ENCODE measurements at regions not wholly inside any gene's neighbourhood (a gene's known extent, or its start where the extent isn't known, plus 50 kb on each side); places are given as distances from the start of the nearest gene placed in this dataset.
"Not testable (repeated sequence)": the region's sequence is repeated elsewhere in the genome, so short reads cannot be mapped to it uniquely, and the experiment has no call there.

DNA sequence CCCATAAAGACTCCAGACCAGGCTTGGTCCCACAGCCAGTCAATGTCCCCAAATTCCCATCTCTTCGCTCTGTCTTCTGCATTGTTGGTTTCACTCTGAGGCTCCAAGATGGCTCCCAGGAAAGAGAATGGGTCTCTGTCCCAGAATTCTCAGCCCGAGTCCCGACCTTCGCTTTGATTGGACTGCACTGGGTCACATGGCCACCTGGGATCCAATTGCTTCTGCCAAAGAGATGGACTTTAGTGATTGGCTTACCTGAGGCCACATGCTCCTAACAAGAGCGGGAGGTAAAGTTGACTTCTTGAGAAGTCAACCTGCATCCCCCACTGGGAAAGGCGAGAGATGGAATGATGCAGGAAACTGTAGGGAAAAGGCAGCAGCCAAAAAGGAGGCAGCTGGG is 104.7 kb upstream of the PMEPA1 start:
- no peak for DNase-seq
- no peak overlapping the region for H3K4me3 ChIP-seq
- H3K36me3 ChIP-seq (replicated peaks in 1 of 2): no peaks in the 10 kb centered on the region
- 87 to 97% (median 91%) methylated on average over 6 of the region's 6 CpGs for WGBS, 4 donors
- TF ChIP-seq POLR2A (IDR thresholded peaks at IDR 0.05) (no peak), CTCF (IDR thresholded peaks at IDR 0.05) (no peak)
- intact Hi-C loops (cut with DNase I): no loop called here
- H3K27me3 ChIP-seq: no peaks in the 10 kb centered on the region
- H3K9me3 ChIP-seq (replicated peaks in 1 of 3): no peaks in the 10 kb centered on the region
- H3K4me1 ChIP-seq (replicated peaks in 1 of 2): no peaks in the 10 kb centered on the region
- H3K27ac ChIP-seq: no peak overlapping the region

DNA sequence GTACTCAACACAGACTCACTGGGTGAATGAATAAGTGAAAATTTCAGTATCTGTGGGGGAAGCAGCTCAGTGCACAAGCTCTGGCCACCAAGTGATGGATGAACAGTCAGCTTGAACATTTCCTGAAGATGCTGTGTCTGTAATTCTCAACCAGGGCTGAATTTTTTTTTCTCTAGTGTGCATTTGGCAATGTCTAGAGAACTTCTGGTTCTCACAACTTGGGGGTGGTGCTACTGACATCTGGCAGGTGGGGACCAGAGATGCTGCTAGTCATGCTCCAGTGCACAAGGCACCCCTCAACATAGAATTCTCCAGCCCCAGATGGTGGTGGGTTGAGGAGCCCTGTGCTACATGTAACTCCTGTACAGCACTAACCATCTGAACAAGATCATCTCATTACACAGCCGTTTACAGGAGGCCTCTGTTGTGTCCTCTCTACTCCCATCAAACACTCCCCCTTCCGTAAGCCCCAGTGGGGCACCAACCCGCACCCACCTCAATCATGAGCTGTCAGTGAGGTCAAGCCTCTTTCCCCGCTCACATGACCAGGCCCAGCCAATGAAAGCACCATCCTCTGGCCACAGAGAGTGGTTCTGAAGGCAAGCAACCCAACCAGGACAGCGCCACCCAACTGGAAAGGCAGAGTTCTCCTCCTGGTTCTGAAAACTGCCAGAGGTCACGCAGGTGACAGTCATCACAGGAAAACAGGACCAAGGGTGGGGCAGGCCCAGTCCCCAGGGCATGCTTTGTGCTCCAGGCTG is 103.9 kb upstream of the PMEPA1 start:
- 70 to 79% (median 72%) methylated on average over 6 of the region's 6 CpGs for WGBS, 4 donors
- no peaks in the 10 kb centered on the region for H3K4me1 ChIP-seq (replicated peaks in 1 of 2)
- no peak overlapping the region for H3K4me3 ChIP-seq
- no peak for DNase-seq
- intact Hi-C loops (cut with DNase I): no loop called here
- H3K9me3 ChIP-seq (replicated peaks in 1 of 3): no peaks in the 10 kb centered on the region
- no peaks in the 10 kb centered on the region for H3K27me3 ChIP-seq
- H3K36me3 ChIP-seq (replicated peaks in 1 of 2): no peaks in the 10 kb centered on the region
- no peak overlapping the region for H3K27ac ChIP-seq
- TF ChIP-seq CTCF (IDR thresholded peaks at IDR 0.05) (no peak), POLR2A (IDR thresholded peaks at IDR 0.05) (no peak)

- H3K9me3 ChIP-seq (replicated peaks in 1 of 3); intact Hi-C loops (cut with DNase I); H3K27me3 ChIP-seq; H3K36me3 ChIP-seq (replicated peaks in 1 of 2); H3K4me3 ChIP-seq; H3K4me1 ChIP-seq (replicated peaks in 1 of 2); DNase-seq; H3K27ac ChIP-seq: not testable (repeated sequence)
- 65 to 81% (median 76%) methylated on average over 4 of the region's 4 CpGs for WGBS, 4 donors
Observed at GRCh38 chr20:57812632-57813031, 102.8 kb upstream of the PMEPA1 start.

DNA sequence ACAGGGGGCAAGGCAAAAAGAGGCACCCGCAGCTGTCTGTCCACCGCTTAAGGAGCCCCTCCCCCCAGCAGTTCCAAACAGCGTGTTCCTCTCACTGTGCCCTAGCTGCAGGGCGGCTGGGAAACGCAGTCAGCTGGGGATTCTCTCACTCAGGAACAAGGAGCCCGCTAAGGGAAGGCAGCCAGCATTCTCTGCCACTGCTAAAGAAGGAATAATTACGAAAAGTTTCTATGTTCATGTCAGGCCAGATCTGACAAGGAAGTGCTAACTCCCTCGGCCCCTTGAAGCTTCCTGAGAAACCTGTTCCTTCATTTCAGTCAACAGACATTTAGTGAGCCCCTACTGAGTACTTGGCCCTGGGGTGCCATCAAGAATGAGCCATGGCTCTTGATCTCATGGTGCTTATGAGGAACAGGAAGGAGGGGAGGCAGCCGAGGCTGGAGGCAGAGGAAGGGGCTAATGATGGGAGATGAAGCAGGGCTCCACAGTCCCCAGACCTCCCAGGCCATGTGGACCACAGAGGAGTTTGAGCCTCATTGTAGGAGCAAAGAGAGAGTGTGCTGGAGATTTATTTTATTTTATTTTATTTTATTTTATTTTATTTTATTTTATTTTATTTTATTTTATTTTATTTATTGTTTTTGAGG is 101.7 kb upstream of the PMEPA1 start:
- Histone ChIP-seq H3K4me3 (no peak overlapping the region), H3K36me3 (replicated peaks in 1 of 2) (no peaks in the 10 kb centered on the region), H3K4me1 (replicated peaks in 1 of 2) (no peaks in the 10 kb centered on the region), H3K27ac (no peak overlapping the region), H3K9me3 (replicated peaks in 1 of 3) (no peaks in the 10 kb centered on the region), H3K27me3 (no peaks in the 10 kb centered on the region)
- DNase-seq: no peak
- intact Hi-C loops (cut with DNase I): no loop called here
- TF ChIP-seq POLR2A (IDR thresholded peaks at IDR 0.05): no peak
- TF ChIP-seq CTCF (IDR thresholded peaks at IDR 0.05): no peak
- 25 to 30% (median 30%) methylated on average over 8 to 9 of the region's 9 CpGs for WGBS, 4 donors
